KOPT-K1 (cell line): ENCODE measurements at regions not wholly inside any gene's neighbourhood (a gene's known extent, or its start where the extent isn't known, plus 50 kb on each side); places are given as distances from the start of the nearest gene placed in this dataset.

Experiments used
- H3K27ac ChIP-seq: fragments of 200-600 bp; sonication (generic); 2 replicates; pipeline ENCODE4 v1.5.1; 2016; ENCODE audit warnings: antibody characterized with exemption, mild to moderate bottlenecking, low read depth, low read length; ENCODE audit not compliant: poor library complexity, severe bottlenecking
- H3K36me3 ChIP-seq: fragments of 200-600 bp; sonication (generic); 2 replicates; pipeline ENCODE4 v1.5.1; 2017; ENCODE audit warnings: antibody characterized with exemption, mild to moderate bottlenecking, low read length, moderate library complexity; ENCODE audit not compliant: insufficient read depth
- H3K9me3 ChIP-seq: fragments of 200-600 bp; sonication (generic); 2 replicates; pipeline ENCODE4 v1.5.1; 2017; ENCODE audit warnings: antibody characterized with exemption, low read length, mild to moderate bottlenecking; ENCODE audit not compliant: insufficient read depth, poor library complexity, severe bottlenecking

- Histone ChIP-seq H3K27ac (no peak overlapping the region), H3K36me3 (no peaks in the 10 kb centered on the region), H3K9me3 (no peaks in the 10 kb centered on the region)
These were observed 368.4 kb downstream of the TFEC start for GRCh38 chr7:115662120-115662519.

- H3K27ac ChIP-seq, result no peak overlapping the region
- no peaks in the 10 kb centered on the region for H3K9me3 ChIP-seq
- H3K36me3 ChIP-seq, result no peaks in the 10 kb centered on the region
These were observed 372.3 kb downstream of the TFEC start for GRCh38 chr7:115658223-115658622.

- H3K9me3 ChIP-seq, result no peaks in the 10 kb centered on the region
- no peak overlapping the region for H3K27ac ChIP-seq
- no peaks in the 10 kb centered on the region for H3K36me3 ChIP-seq
These were observed 376.0 kb downstream of the TFEC start for GRCh38 chr7:115654384-115655214.

- H3K9me3 ChIP-seq, result no peaks in the 10 kb centered on the region
- no peak overlapping the region for H3K27ac ChIP-seq
- no peaks in the 10 kb centered on the region for H3K36me3 ChIP-seq
These were observed 381.1 kb downstream of the TFEC start for GRCh38 chr7:115649429-115649828.

GRCh38 chr7:115647712-115648111, 382.9 kb downstream of the TFEC start:
- Histone ChIP-seq H3K27ac (no peak overlapping the region), H3K36me3 (no peaks in the 10 kb centered on the region), H3K9me3 (no peaks in the 10 kb centered on the region)

- Histone ChIP-seq H3K36me3 (no peaks in the 10 kb centered on the region), H3K9me3 (no peaks in the 10 kb centered on the region), H3K27ac (no peak overlapping the region)
These were observed 388.4 kb downstream of the TFEC start for GRCh38 chr7:115642194-115642593.

GRCh38 chr7:115638853-115639252, 391.7 kb downstream of the TFEC start:
- H3K27ac ChIP-seq, result no peak overlapping the region
- no peaks in the 10 kb centered on the region for H3K9me3 ChIP-seq
- no peaks in the 10 kb centered on the region for H3K36me3 ChIP-seq

- H3K27ac ChIP-seq, result no peak overlapping the region
- no peaks in the 10 kb centered on the region for H3K36me3 ChIP-seq
- H3K9me3 ChIP-seq, result no peaks in the 10 kb centered on the region
These were observed 393.4 kb downstream of the TFEC start for GRCh38 chr7:115637128-115637527.

- no peak overlapping the region for H3K27ac ChIP-seq
- H3K9me3 ChIP-seq, result no peaks in the 10 kb centered on the region
- H3K36me3 ChIP-seq, result no peaks in the 10 kb centered on the region
These were observed 394.7 kb downstream of the TFEC start for GRCh38 chr7:115635876-115636275.

- no peaks in the 10 kb centered on the region for H3K36me3 ChIP-seq
- no peak overlapping the region for H3K27ac ChIP-seq
- H3K9me3 ChIP-seq, result no peaks in the 10 kb centered on the region
These were observed 395.2 kb downstream of the TFEC start for GRCh38 chr7:115635376-115635775.

- Histone ChIP-seq H3K9me3 (no peaks in the 10 kb centered on the region), H3K27ac (no peak overlapping the region), H3K36me3 (no peaks in the 10 kb centered on the region)
These were observed 395.9 kb downstream of the TFEC start for GRCh38 chr7:115634633-115635032.

- H3K9me3 ChIP-seq, result no peaks in the 10 kb centered on the region
- no peak overlapping the region for H3K27ac ChIP-seq
- H3K36me3 ChIP-seq, result no peaks in the 10 kb centered on the region
These were observed 397.9 kb downstream of the TFEC start for GRCh38 chr7:115632636-115633035.

- H3K36me3 ChIP-seq, result no peaks in the 10 kb centered on the region
- H3K27ac ChIP-seq, result no peak overlapping the region
These were observed 398.8 kb downstream of the TFEC start for GRCh38 chr7:115631782-115632181.

GRCh38 chr7:115630049-115630448, 400.5 kb downstream of the TFEC start:
- Histone ChIP-seq H3K9me3 (no peaks in the 10 kb centered on the region), H3K27ac (no peak overlapping the region), H3K36me3 (no peaks in the 10 kb centered on the region)

More at GRCh38 chr7:115631782-115632181, 398.8 kb downstream of the TFEC start:
- no peaks in the 10 kb centered on the region for H3K9me3 ChIP-seq

- H3K9me3 ChIP-seq, result no peaks in the 10 kb centered on the region
- no peak overlapping the region for H3K27ac ChIP-seq
- H3K36me3 ChIP-seq, result no peaks in the 10 kb centered on the region
These were observed 411.9 kb downstream of the TFEC start for GRCh38 chr7:115618676-115619075.

GRCh38 chr7:115613836-115614235, 416.7 kb downstream of the TFEC start:
- no peaks in the 10 kb centered on the region for H3K36me3 ChIP-seq
- no peaks in the 10 kb centered on the region for H3K9me3 ChIP-seq
- H3K27ac ChIP-seq, result no peak overlapping the region
